SH-SY5Y (cell line): ENCODE measurements at regions not wholly inside any gene's neighbourhood (a gene's known extent, or its start where the extent isn't known, plus 50 kb on each side); places are given as distances from the start of the nearest gene placed in this dataset.

ENCODE experiments used
- GATA2 ChIP-seq: IDR thresholded peaks from 2 replicates; pipeline ENCODE4 v1.6.1; 2011; ENCODE audit warnings: mild to moderate bottlenecking, low read depth, low read length
- GATA3 ChIP-seq: IDR thresholded peaks from 2 replicates; pipeline ENCODE4 v1.6.1; 2011; ENCODE audit warnings: low read depth, mild to moderate bottlenecking, low read length, moderate library complexity

DNA sequence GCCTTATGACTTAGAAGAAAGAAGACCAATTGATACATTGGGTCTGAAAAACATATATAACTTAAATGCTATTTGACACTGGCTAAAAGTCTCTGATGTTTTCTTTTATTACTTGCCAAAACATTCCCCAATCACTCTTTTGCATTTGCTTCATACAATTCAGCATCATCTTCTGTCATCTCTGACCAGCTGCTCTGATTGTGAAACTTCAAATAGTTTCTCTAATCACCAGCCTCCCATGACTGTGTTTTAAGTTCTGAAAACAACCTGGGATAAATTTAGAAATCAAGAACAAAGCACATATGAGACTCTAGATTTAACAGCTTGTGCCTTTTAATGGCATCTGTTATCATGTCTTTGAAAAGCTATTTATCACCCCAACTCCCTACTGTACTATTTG, 208.4 kb upstream of the KCND2 start:
- no peak for TF ChIP-seq GATA2
- TF ChIP-seq GATA3: no peak
